ENCODE measurements at regions not wholly inside any gene's neighbourhood (a gene's known extent, or its start where the extent isn't known, plus 50 kb on each side); places are given as distances from the start of the nearest gene placed in this dataset.

DNA sequence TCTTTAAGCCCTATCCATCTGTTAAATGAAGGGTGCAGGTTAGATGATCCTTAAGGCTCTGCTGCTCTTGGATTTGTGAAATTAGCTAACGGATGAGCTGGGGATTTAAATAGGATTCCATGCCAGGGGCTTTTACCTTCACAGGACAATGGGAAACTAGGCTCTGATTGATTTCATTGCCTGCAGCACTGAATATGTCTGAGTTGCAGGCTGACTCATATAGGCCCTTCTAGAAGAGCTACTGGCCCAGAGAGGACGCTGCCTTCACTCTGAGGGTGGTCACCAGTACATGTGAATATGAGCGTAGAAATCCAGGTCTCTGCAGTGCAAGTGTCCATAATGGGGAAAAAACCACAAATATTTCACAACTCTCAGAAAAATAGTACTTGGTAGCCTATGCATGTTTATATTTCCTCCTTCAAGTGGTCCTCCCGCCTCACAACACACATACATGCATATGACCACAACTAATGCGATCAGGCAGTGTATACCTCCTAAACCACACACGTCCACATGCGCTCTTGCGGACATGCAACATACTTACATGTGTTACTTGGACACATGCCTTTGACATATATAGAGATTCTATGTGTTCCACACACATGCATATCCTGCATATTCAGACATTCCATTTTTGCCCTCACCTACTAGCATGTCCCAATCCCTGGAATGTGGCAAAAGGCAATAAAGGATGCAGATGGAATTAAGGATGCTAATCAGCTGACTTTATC is 233.8 kb upstream of the JUN start:
- TF ChIP-seq YY1 (IDR thresholded peaks at IDR 0.05; ENCODE audit: insufficient read depth, insufficient read length) (no peak), ZNF274 (IDR thresholded peaks at IDR 0.05; ENCODE audit: low read depth, low read length) (no peak), SUZ12 (IDR thresholded peaks at IDR 0.05; ENCODE audit: extremely low read depth, insufficient read depth, insufficient read length) (no peak)
